Loucy (cell line): ENCODE measurements at regions not wholly inside any gene's neighbourhood (a gene's known extent, or its start where the extent isn't known, plus 50 kb on each side); places are given as distances from the start of the nearest gene placed in this dataset.

Experiments
- H2AFZ ChIP-seq: fragments of 200-600 bp; sonication (generic); 2 replicates; pipeline ENCODE4 v1.6.0; 2016; ENCODE audit warnings: antibody characterized with exemption, mild to moderate bottlenecking, low read length, moderate library complexity
- H3F3A ChIP-seq: fragments of 200-600 bp; 2 replicates; pipeline ENCODE4 v1.6.0; 2016; ENCODE audit warnings: antibody characterized with exemption, low read depth, mild to moderate bottlenecking
- H3K27me3 ChIP-seq: fragments of 200-600 bp; sonication (generic); 2 replicates; pipeline ENCODE4 v1.6.1; 2014; ENCODE audit warnings: low read length, mild to moderate bottlenecking; ENCODE audit not compliant: insufficient read depth, poor library complexity, severe bottlenecking
- H3K36me3 ChIP-seq: fragments of 200-600 bp; sonication (generic); 2 replicates; pipeline ENCODE4 v1.6.1; 2016; ENCODE audit warnings: low read length; ENCODE audit not compliant: insufficient read depth
- H3K4me1 ChIP-seq: fragments of 200-600 bp; sonication (generic); 2 replicates; pipeline ENCODE4 v1.5.1; 2014; ENCODE audit warnings: low read length, mild to moderate bottlenecking; ENCODE audit not compliant: insufficient read depth, poor library complexity, severe bottlenecking
- H3K4me2 ChIP-seq: fragments of 200-600 bp; sonication (generic); 2 replicates; pipeline ENCODE4 v1.6.0; 2014; ENCODE audit warnings: antibody characterized with exemption, low read length, low read depth, mild to moderate bottlenecking; ENCODE audit not compliant: poor library complexity, severe bottlenecking
- H3K4me3 ChIP-seq: fragments of 200-600 bp; sonication (generic); 2 replicates; pipeline ENCODE4 v1.5.1; 2014; ENCODE audit warnings: low read length, mild to moderate bottlenecking, mixed read lengths; ENCODE audit not compliant: poor library complexity, severe bottlenecking
- H3K79me2 ChIP-seq: fragments of 200-600 bp; sonication (generic); 2 replicates; pipeline ENCODE4 v1.6.1; 2014; ENCODE audit warnings: low read length; ENCODE audit not compliant: insufficient read depth
- H3K9ac ChIP-seq: fragments of 200-600 bp; sonication (generic); 2 replicates; pipeline ENCODE4 v1.6.0; 2014; ENCODE audit warnings: mild to moderate bottlenecking, low read depth, low read length, moderate library complexity; ENCODE audit not compliant: poor library complexity, severe bottlenecking
- H3K9me2 ChIP-seq: fragments of 200-600 bp; sonication (generic); replicated peaks from 2 replicates; pipeline ENCODE4 v1.6.1; 2016; ENCODE audit warnings: low read depth, low read length, mixed read lengths
- H3K9me3 ChIP-seq: fragments of 200-600 bp; sonication (generic); 2 replicates; pipeline ENCODE4 v1.6.1; 2014; ENCODE audit warnings: mild to moderate bottlenecking, antibody characterized with exemption, low read length, low read depth; ENCODE audit not compliant: insufficient read depth
- H4K20me1 ChIP-seq: fragments of 200-600 bp; sonication (generic); 2 replicates; pipeline ENCODE4 v1.6.0; 2014; ENCODE audit warnings: antibody characterized with exemption, low read length, mild to moderate bottlenecking; ENCODE audit not compliant: insufficient read depth, poor library complexity, severe bottlenecking
- EZH2phosphoT487 ChIP-seq: fragments of 200-600 bp; IDR thresholded peaks from 2 replicates; pipeline ENCODE4 v1.6.1; 2018; ENCODE audit warnings: antibody characterized with exemption, mild to moderate bottlenecking, moderate library complexity, borderline replicate concordance
- TF ChIP-seq, protein P1 (sequence below): fragments of 200-600 bp; sonication (generic); conservative IDR thresholded peaks from 2 replicates; pipeline ENCODE4 v1.5.1; 2014; ENCODE audit warnings: mild to moderate bottlenecking, antibody characterized with exemption, low read length

DNA sequence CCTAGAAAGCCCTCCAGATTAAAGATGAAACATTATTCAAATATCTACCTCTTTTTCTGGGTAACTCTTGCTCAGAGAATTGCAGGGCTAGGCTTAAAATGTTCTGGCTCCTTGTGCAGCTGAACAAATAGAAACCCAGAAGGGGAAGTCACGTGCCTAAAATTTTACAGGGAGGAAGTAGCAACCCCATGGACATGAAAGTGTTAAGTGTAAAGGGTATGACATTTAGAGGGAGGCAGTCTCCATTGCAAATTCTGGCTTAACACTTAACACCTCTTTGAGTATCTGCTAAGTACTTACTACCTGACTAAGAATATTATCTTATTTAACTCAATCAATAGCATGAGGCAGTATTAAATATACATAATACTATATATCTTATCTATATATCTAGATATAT is 376.1 kb upstream of the ERCC4 start:
- H3K4me1 ChIP-seq = no peaks in the 10 kb centered on the region
- H3K9ac ChIP-seq = no peak overlapping the region
- no peaks in the 10 kb centered on the region for H4K20me1 ChIP-seq
- H2AFZ ChIP-seq = no peak overlapping the region
- no peaks in the 10 kb centered on the region for H3K36me3 ChIP-seq
- H3K9me2 ChIP-seq = no peaks in the 10 kb centered on the region
- no peaks in the 10 kb centered on the region for H3K79me2 ChIP-seq
- H3F3A ChIP-seq = no peaks in the 10 kb centered on the region
- no peaks in the 10 kb centered on the region for H3K27me3 ChIP-seq
- H3K4me2 ChIP-seq = no peak overlapping the region
- TF ChIP-seq, protein P1, sequence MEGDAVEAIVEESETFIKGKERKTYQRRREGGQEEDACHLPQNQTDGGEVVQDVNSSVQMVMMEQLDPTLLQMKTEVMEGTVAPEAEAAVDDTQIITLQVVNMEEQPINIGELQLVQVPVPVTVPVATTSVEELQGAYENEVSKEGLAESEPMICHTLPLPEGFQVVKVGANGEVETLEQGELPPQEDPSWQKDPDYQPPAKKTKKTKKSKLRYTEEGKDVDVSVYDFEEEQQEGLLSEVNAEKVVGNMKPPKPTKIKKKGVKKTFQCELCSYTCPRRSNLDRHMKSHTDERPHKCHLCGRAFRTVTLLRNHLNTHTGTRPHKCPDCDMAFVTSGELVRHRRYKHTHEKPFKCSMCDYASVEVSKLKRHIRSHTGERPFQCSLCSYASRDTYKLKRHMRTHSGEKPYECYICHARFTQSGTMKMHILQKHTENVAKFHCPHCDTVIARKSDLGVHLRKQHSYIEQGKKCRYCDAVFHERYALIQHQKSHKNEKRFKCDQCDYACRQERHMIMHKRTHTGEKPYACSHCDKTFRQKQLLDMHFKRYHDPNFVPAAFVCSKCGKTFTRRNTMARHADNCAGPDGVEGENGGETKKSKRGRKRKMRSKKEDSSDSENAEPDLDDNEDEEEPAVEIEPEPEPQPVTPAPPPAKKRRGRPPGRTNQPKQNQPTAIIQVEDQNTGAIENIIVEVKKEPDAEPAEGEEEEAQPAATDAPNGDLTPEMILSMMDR = no peak
- TF ChIP-seq EZH2phosphoT487 = no peak
- no peak overlapping the region for H3K4me3 ChIP-seq
- H3K9me3 ChIP-seq = no peaks in the 10 kb centered on the region

DNA sequence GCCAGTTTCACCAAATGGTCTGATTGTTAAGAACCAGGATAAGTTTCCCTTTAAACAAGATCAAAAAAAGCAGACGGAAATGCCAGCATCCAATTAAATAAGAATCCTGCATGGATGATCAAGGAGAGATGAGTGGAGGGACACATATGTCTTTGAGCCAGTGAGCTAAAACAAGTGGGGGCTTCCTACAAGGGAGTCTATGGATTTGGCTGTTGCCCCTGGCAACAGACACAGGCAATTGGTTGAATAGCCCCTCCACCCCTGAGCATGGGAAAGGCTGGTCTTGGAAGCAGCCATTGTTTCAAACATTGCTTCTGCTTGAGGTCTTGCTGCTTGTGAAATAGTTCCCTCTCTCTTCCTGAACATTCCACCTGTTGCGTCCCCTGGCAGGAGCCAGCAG is 374.7 kb upstream of the ERCC4 start:
- H3F3A ChIP-seq = no peaks in the 10 kb centered on the region
- TF ChIP-seq, protein P1 = no peak
- TF ChIP-seq EZH2phosphoT487 = no peak
- H3K36me3 ChIP-seq = no peaks in the 10 kb centered on the region
- H3K9me2 ChIP-seq = no peaks in the 10 kb centered on the region
- H3K27me3 ChIP-seq = no peaks in the 10 kb centered on the region
- H3K79me2 ChIP-seq = no peaks in the 10 kb centered on the region
- H4K20me1 ChIP-seq = no peaks in the 10 kb centered on the region
- no peak overlapping the region for H3K4me2 ChIP-seq
- no peaks in the 10 kb centered on the region for H3K4me1 ChIP-seq
- no peaks in the 10 kb centered on the region for H3K9me3 ChIP-seq
- H3K9ac ChIP-seq = no peak overlapping the region
- H2AFZ ChIP-seq = no peak overlapping the region
- no peak overlapping the region for H3K4me3 ChIP-seq

DNA sequence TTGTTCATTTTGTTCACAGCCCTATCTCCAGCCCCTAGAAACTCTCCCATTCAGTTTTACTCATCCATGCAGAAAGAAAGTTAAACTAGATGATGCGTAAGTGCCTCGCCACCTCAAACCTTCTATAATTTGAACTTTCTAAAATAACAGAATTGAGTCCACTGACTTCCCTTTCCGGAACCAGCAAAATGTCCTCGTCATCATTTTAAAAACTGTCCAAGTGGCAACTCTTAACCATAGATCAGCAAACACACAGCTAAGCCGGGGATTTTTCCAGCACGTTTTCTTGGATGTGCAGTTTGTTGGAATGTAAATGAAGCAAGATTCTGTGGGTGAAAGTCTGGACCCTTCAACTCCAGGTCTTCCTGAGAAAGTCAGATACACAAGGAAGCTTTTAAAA is 369.7 kb upstream of the ERCC4 start:
- Histone ChIP-seq H3K4me1 (no peaks in the 10 kb centered on the region), H3K27me3 (no peaks in the 10 kb centered on the region), H3K9me3 (no peaks in the 10 kb centered on the region), H3K79me2 (no peaks in the 10 kb centered on the region), H3K36me3 (no peaks in the 10 kb centered on the region), H3K9me2 (no peaks in the 10 kb centered on the region), H3F3A (no peaks in the 10 kb centered on the region), H3K9ac (no peak overlapping the region), H3K4me3 (no peak overlapping the region), H2AFZ (no peak overlapping the region), H4K20me1 (no peaks in the 10 kb centered on the region), H3K4me2 (no peak overlapping the region)
- no peak for TF ChIP-seq EZH2phosphoT487
- TF ChIP-seq, protein P1 = no peak
